ENCODE measurements at regions not wholly inside any gene's neighbourhood (a gene's known extent, or its start where the extent isn't known, plus 50 kb on each side); places are given as distances from the start of the nearest gene placed in this dataset.

- no TSS peak for BruUV-seq (replicated peaks)
- H3K9ac ChIP-seq (ENCODE audit: insufficient read depth in 1 of 2, low read depth in 2 of 2, low read length in 2 of 2) = no peak overlapping the region
- H3K27me3 ChIP-seq (ENCODE audit: control insufficient read depth in 2 of 2, insufficient read depth in 2 of 2, low read length in 2 of 2) = no peaks in the 10 kb centered on the region; a peak in 1 of 5 replicates
- ATAC-seq = no peak
- 0% methylated on average over 3 of the region's 3 CpGs for WGBS (ENCODE audit: insufficient coverage, low coverage, missing lambda C conversion rate)
- in situ Hi-C loops (cut with MboI) (no loop called here), intact Hi-C loops (cut with micrococcal nuclease) (no loop called here)
- ChIA-PET POLR2A (no interaction called here), CTCF (ENCODE audit: low intra/inter-chr PET ratio) (no interaction called here)
- no peak for FAIRE-seq
- H3K4me3 ChIP-seq = no peak overlapping the region
- no peak overlapping the region for H3K4me2 ChIP-seq (ENCODE audit: insufficient read depth, low read length)
- H3K9me3 ChIP-seq (replicated peaks; ENCODE audit: control insufficient read depth, insufficient read depth, low read depth, low read length) = no peaks in the 10 kb centered on the region
- no peaks in the 10 kb centered on the region for H3K4me1 ChIP-seq (replicated peaks in 1 of 2; ENCODE audit: control insufficient read depth in 2 of 2, insufficient read depth in 2 of 2, low read length in 2 of 2)
- H3K27ac ChIP-seq (ENCODE audit: extremely low read depth, low read depth, low read length) = no peak overlapping the region
- no peaks in the 10 kb centered on the region for H3K9me1 ChIP-seq (ENCODE audit: control insufficient read depth, insufficient read depth, low read length)
- DNase-seq (ENCODE audit: extremely low read depth in 1 of 4, low spot score in 3 of 4) = no peak
- H3K36me3 ChIP-seq (ENCODE audit: control insufficient read depth, insufficient read depth, low read length) = no peaks in the 10 kb centered on the region
- no peaks in the 10 kb centered on the region for H4K20me1 ChIP-seq (replicated peaks; ENCODE audit: control insufficient read depth, insufficient read depth, low read length)
- no peak overlapping the region for H2AFZ ChIP-seq (ENCODE audit: low read depth, low read length)
- no peaks in the 10 kb centered on the region for H3K79me2 ChIP-seq (ENCODE audit: control insufficient read depth, insufficient read depth, low read length)
- TF ChIP-seq TEAD2 (tag; IDR thresholded peaks at IDR 0.05) = no peak
- TF ChIP-seq TCF7L2 (IDR thresholded peaks at IDR 0.05; ENCODE audit: low read depth, low read length) = no peak
- TF ChIP-seq, protein P1, sequence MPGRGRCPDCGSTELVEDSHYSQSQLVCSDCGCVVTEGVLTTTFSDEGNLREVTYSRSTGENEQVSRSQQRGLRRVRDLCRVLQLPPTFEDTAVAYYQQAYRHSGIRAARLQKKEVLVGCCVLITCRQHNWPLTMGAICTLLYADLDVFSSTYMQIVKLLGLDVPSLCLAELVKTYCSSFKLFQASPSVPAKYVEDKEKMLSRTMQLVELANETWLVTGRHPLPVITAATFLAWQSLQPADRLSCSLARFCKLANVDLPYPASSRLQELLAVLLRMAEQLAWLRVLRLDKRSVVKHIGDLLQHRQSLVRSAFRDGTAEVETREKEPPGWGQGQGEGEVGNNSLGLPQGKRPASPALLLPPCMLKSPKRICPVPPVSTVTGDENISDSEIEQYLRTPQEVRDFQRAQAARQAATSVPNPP (IDR thresholded peaks at IDR 0.05; ENCODE audit: borderline replicate concordance, insufficient read depth, insufficient read length) = no peak
- TF ChIP-seq, protein P2, sequence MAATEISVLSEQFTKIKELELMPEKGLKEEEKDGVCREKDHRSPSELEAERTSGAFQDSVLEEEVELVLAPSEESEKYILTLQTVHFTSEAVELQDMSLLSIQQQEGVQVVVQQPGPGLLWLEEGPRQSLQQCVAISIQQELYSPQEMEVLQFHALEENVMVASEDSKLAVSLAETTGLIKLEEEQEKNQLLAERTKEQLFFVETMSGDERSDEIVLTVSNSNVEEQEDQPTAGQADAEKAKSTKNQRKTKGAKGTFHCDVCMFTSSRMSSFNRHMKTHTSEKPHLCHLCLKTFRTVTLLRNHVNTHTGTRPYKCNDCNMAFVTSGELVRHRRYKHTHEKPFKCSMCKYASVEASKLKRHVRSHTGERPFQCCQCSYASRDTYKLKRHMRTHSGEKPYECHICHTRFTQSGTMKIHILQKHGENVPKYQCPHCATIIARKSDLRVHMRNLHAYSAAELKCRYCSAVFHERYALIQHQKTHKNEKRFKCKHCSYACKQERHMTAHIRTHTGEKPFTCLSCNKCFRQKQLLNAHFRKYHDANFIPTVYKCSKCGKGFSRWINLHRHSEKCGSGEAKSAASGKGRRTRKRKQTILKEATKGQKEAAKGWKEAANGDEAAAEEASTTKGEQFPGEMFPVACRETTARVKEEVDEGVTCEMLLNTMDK (IDR thresholded peaks at IDR 0.05; ENCODE audit: borderline replicate concordance, insufficient read depth, low read depth, low read length, poor library complexity, severe bottlenecking) = no peak
- TF ChIP-seq MYC (IDR thresholded peaks at IDR 0.05; ENCODE audit: low read depth, low read length) = no peak
- no peak for TF ChIP-seq MYC (CRISPR knock-in tag; IDR thresholded peaks at IDR 0.05; ENCODE audit: borderline replicate concordance, low read depth)
- TF ChIP-seq SMARCC2 (IDR thresholded peaks at IDR 0.05; ENCODE audit: low read depth) = no peak
- TF ChIP-seq SIN3A (IDR thresholded peaks at IDR 0.05; ENCODE audit: borderline replicate concordance in 2 of 2, control insufficient read depth in 1 of 2, low read depth in 2 of 2, low read length in 2 of 2) = no peak
- no peak for TF ChIP-seq TARDBP (IDR thresholded peaks at IDR 0.05)
- no peak for TF ChIP-seq PCBP1 (IDR thresholded peaks at IDR 0.05; ENCODE audit: low read depth, low read length, poor library complexity, severe bottlenecking)
- no peak for TF ChIP-seq SNAPC5 (CRISPR knock-in tag; IDR thresholded peaks at IDR 0.05)
- no peak for TF ChIP-seq HDGF (IDR thresholded peaks at IDR 0.05)
- TF ChIP-seq MAZ (CRISPR knock-in tag; conservative IDR thresholded peaks at IDR 0.05 in 1 of 2, IDR thresholded peaks at IDR 0.05 in 1 of 2) = no peak
- TF ChIP-seq ZNF282 (CRISPR knock-in tag; IDR thresholded peaks at IDR 0.05) = no peak
- no peak for TF ChIP-seq RAD21 (CRISPR knock-in tag; conservative IDR thresholded peaks at IDR 0.05 in 1 of 2, IDR thresholded peaks at IDR 0.05 in 1 of 2)
- no peak for TF ChIP-seq PATZ1 (CRISPR knock-in tag; IDR thresholded peaks at IDR 0.05; ENCODE audit: borderline replicate concordance)
Measured at GRCh38 chr9:99743455-99743854, 78.2 kb upstream of the NR4A3 start.
